PC-3 (cell line): ENCODE measurements at regions not wholly inside any gene's neighbourhood (a gene's known extent, or its start where the extent isn't known, plus 50 kb on each side); places are given as distances from the start of the nearest gene placed in this dataset.

Experiments
- ATAC-seq: fragments of 200-7000 bp; cut with Tn5 transposase; 2 replicates; pipeline ENCODE4 v1.9.1; 2020; ENCODE audit warnings: mild to moderate bottlenecking, moderate library complexity
- BruUV-seq: library from RNA; stranded (reverse); fragments of 400-500 nt; replicated peaks from 2 replicates; lab custom pipeline; 2021; lab: Mats Ljungman, UMichigan
- CTCF ChIA-PET: fragments of 300-600 bp; sonication (Branson Sonifier 250); formaldehyde crosslinking; loops from one replicate; lab custom pipeline; 2022; ENCODE audit warnings: antibody characterized with exemption; lab: Charles Lee
- POLR2A ChIA-PET: fragments of 300-600 bp; sonication (Branson Sonifier 250); formaldehyde crosslinking; loops from one replicate; lab custom pipeline; 2022; ENCODE audit warnings: antibody characterized with exemption; ENCODE audit not compliant: unreplicated experiment; lab: Charles Lee
- DNase-seq: peaks from one replicate; pipeline ENCODE4 v3.0.0-alpha.2; 2015
- H2AFZ ChIP-seq: fragments of 300-600 bp; sonication (generic); 2 replicates; pipeline ENCODE4 v1.6.0; 2016; ENCODE audit warnings: antibody characterized with exemption, low read length
- H3F3A ChIP-seq: fragments of 300-600 bp; sonication (generic); one replicate; pipeline ENCODE4 v1.6.0; 2017; ENCODE audit warnings: antibody characterized with exemption, low read length, control low read depth, mild to moderate bottlenecking; ENCODE audit not compliant: unreplicated experiment
- H3K27ac ChIP-seq: fragments of 300-600 bp; sonication (generic); 2 replicates; pipeline ENCODE4 v1.5.1; 2016; ENCODE audit warnings: mild to moderate bottlenecking, low read length
- H3K27me3 ChIP-seq: fragments of 300-600 bp; sonication (generic); 2 replicates; pipeline ENCODE4 v1.6.1; 2016; ENCODE audit warnings: low read length, mixed read lengths
- H3K36me3 ChIP-seq: fragments of 300-600 bp; sonication (generic); 2 replicates; pipeline ENCODE4 v1.6.1; 2016; ENCODE audit warnings: low read depth, mixed run types, low read length, mixed read lengths
- H3K4me1 ChIP-seq: fragments of 300-600 bp; sonication (generic); 2 replicates; pipeline ENCODE4 v1.5.1; 2016; ENCODE audit warnings: low read length; ENCODE audit not compliant: insufficient read depth
- H3K4me2 ChIP-seq: fragments of 300-600 bp; sonication (generic); 2 replicates; pipeline ENCODE4 v1.6.0; 2016; ENCODE audit warnings: low read length
- H3K4me3 ChIP-seq: fragments of 300-600 bp; sonication (generic); 2 replicates; pipeline ENCODE4 v1.5.1; 2016; ENCODE audit warnings: mild to moderate bottlenecking, low read length, mixed read lengths
- H3K79me2 ChIP-seq: fragments of 300-600 bp; sonication (generic); 2 replicates; pipeline ENCODE4 v1.6.1; 2017; ENCODE audit warnings: low read length, mixed read lengths
- H3K9ac ChIP-seq: fragments of 300-600 bp; sonication (generic); 2 replicates; pipeline ENCODE4 v1.6.0; 2016; ENCODE audit warnings: mild to moderate bottlenecking, low read length
- H3K9me2 ChIP-seq: fragments of 300-600 bp; sonication (generic); replicated peaks from 2 replicates; pipeline ENCODE4 v1.6.1; 2016; ENCODE audit warnings: mixed run types, low read length, mixed read lengths
- H3K9me3 ChIP-seq: fragments of 300-600 bp; sonication (generic); 2 replicates; pipeline ENCODE4 v1.6.1; 2016; ENCODE audit warnings: low read length, mixed read lengths
- H4K20me1 ChIP-seq: fragments of 300-600 bp; sonication (generic); 2 replicates; pipeline ENCODE4 v1.6.1; 2016; ENCODE audit warnings: low read length, mixed read lengths
- EZH2 ChIP-seq: fragments of 300-600 bp; sonication (generic); IDR thresholded peaks from one replicate; pipeline ENCODE4 v1.6.1; 2017; ENCODE audit warnings: antibody characterized with exemption, mild to moderate bottlenecking, low read length; ENCODE audit not compliant: unreplicated experiment
- EZH2phosphoT487 ChIP-seq: fragments of 300-600 bp; sonication (generic); IDR thresholded peaks from 2 replicates; pipeline ENCODE4 v1.6.1; 2018; ENCODE audit warnings: mild to moderate bottlenecking, antibody characterized with exemption, low read length, borderline replicate concordance
- intact Hi-C: fragments of 100-400 bp; cut with micrococcal nuclease; formaldehyde crosslinking; loops from 2 replicates; pipeline ENCODE4 v1.9.0; 2023
- TF ChIP-seq, protein P1 (sequence below): fragments of 300-600 bp; sonication (generic); conservative IDR thresholded peaks from 2 replicates; pipeline ENCODE4 v1.5.1; 2017; ENCODE audit warnings: antibody characterized with exemption, low read depth, mild to moderate bottlenecking, low read length

GRCh38 chr18:77544792-77545191, 295.1 kb downstream of the GALR1 start:
- Histone ChIP-seq H3K36me3 (no peaks in the 10 kb centered on the region), H3K27ac (no peak overlapping the region), H3K4me3 (no peak overlapping the region), H3K9ac (no peak overlapping the region), H3F3A (no peaks in the 10 kb centered on the region), H3K9me3 (no peaks in the 10 kb centered on the region), H4K20me1 (no peaks in the 10 kb centered on the region), H3K4me1 (no peaks in the 10 kb centered on the region), H3K4me2 (no peak overlapping the region), H3K27me3 (peaks cover 11% of the 10 kb centered on the region), H2AFZ (no peak overlapping the region), H3K79me2 (no peaks in the 10 kb centered on the region), H3K9me2 (no peaks in the 10 kb centered on the region)
- CTCF ChIA-PET = no interaction called here
- no TSS peak for BruUV-seq
- TF ChIP-seq, protein P1, sequence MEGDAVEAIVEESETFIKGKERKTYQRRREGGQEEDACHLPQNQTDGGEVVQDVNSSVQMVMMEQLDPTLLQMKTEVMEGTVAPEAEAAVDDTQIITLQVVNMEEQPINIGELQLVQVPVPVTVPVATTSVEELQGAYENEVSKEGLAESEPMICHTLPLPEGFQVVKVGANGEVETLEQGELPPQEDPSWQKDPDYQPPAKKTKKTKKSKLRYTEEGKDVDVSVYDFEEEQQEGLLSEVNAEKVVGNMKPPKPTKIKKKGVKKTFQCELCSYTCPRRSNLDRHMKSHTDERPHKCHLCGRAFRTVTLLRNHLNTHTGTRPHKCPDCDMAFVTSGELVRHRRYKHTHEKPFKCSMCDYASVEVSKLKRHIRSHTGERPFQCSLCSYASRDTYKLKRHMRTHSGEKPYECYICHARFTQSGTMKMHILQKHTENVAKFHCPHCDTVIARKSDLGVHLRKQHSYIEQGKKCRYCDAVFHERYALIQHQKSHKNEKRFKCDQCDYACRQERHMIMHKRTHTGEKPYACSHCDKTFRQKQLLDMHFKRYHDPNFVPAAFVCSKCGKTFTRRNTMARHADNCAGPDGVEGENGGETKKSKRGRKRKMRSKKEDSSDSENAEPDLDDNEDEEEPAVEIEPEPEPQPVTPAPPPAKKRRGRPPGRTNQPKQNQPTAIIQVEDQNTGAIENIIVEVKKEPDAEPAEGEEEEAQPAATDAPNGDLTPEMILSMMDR = no peak
- no peak for TF ChIP-seq EZH2
- TF ChIP-seq EZH2phosphoT487 = no peak
- DNase-seq = no peak
- POLR2A ChIA-PET = no interaction called here
- ATAC-seq = no peak
- intact Hi-C loops = no loop called here

DNA sequence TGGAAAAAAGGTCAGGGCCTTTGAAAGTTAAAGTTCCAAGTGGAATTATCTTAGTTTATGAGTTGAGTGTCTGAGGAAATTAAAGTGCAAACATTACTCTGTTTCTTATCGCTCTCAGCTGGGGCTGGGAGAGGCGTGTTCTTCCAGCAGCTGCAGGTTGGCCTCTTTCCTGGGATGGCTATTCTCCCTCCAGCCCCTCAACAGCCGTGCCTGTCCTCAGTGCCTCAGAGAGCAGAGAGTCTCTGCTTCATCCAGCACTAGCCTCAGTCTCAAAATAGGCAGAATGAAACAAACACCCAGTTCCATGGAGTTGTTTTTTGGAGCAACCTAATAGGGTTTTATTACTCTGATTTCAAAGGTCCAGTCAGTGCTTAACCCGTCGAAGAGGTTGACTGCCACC, 298.1 kb downstream of the GALR1 start:
- Histone ChIP-seq H4K20me1 (no peaks in the 10 kb centered on the region), H3K4me2 (no peak overlapping the region), H3K9me2 (no peaks in the 10 kb centered on the region), H3K4me3 (no peak overlapping the region), H3K4me1 (no peaks in the 10 kb centered on the region), H3K36me3 (no peaks in the 10 kb centered on the region), H3K27ac (no peak overlapping the region), H3K27me3 (0 out of 2 replicates have a peak, but pooled peaks cover 5% of the 10 kb centered on the region), H3K9ac (no peak overlapping the region), H3K9me3 (no peaks in the 10 kb centered on the region), H3K79me2 (no peaks in the 10 kb centered on the region), H3F3A (no peaks in the 10 kb centered on the region), H2AFZ (no peak overlapping the region)
- DNase-seq (no peak), ATAC-seq (no peak)
- no TSS peak for BruUV-seq
- intact Hi-C loops = no loop called here
- CTCF ChIA-PET = no interaction called here
- no peak for TF ChIP-seq EZH2
- TF ChIP-seq EZH2phosphoT487 = no peak
- TF ChIP-seq, protein P1 = no peak
- POLR2A ChIA-PET = no interaction called here

- Histone ChIP-seq H3K79me2 (no peaks in the 10 kb centered on the region), H3K36me3 (no peaks in the 10 kb centered on the region), H4K20me1 (no peaks in the 10 kb centered on the region), H3K9me3 (no peaks in the 10 kb centered on the region), H2AFZ (no peak overlapping the region), H3K9ac (no peak overlapping the region), H3K4me3 (no peak overlapping the region), H3K4me1 (no peaks in the 10 kb centered on the region), H3F3A (no peaks in the 10 kb centered on the region), H3K27me3 (0 out of 2 replicates have a peak, but pooled peaks cover 3% of the 10 kb centered on the region), H3K27ac (no peak overlapping the region), H3K9me2 (no peaks in the 10 kb centered on the region), H3K4me2 (no peak overlapping the region)
- no peak for TF ChIP-seq EZH2
- TF ChIP-seq, protein P1 = no peak
- TF ChIP-seq EZH2phosphoT487 = no peak
- BruUV-seq = no TSS peak
- DNase-seq = no peak
- ChIA-PET CTCF (no interaction called here), POLR2A (no interaction called here)
- no peak for ATAC-seq
- intact Hi-C loops = no loop called here
Observed at GRCh38 chr18:77548790-77549420, 299.3 kb downstream of the GALR1 start.
